Astrocyte (in vitro differentiated cells and primary cell): ENCODE measurements at regions not wholly inside any gene's neighbourhood (a gene's known extent, or its start where the extent isn't known, plus 50 kb on each side); places are given as distances from the start of the nearest gene placed in this dataset.
A peak's percentile ranks its signal among the peaks of the same experiment; 100 is the strongest.

Source experiments
- DNase-seq: peaks from one replicate; pipeline ENCODE4 v3.0.0-alpha.2; 2010; ENCODE audit warnings: low read depth
- FAIRE-seq: peaks from 2 replicates; lab custom pipeline; 2011; peaks lifted over from hg19 to GRCh38; lab: Jason Lieb, UNC
- H2AFZ ChIP-seq: 2 replicates; pipeline ENCODE4 v1.6.0; 2012; ENCODE audit warnings: low read depth, low read length, inconsistent platforms
- H3K27ac ChIP-seq: 2 replicates; pipeline ENCODE4 v1.5.1; 2011; ENCODE audit warnings: low read depth, low read length, inconsistent platforms
- H3K27me3 ChIP-seq: 2 replicates; pipeline ENCODE4 v1.6.0; 2011; ENCODE audit warnings: low read length, inconsistent platforms; ENCODE audit not compliant: insufficient read depth
- H3K36me3 ChIP-seq: 2 replicates; pipeline ENCODE4 v1.5.1; 2011; ENCODE audit warnings: low read length, inconsistent platforms; ENCODE audit not compliant: insufficient read depth
- H3K4me1 ChIP-seq: 2 replicates; pipeline ENCODE4 v1.5.1; 2011; ENCODE audit warnings: low read length, inconsistent platforms; ENCODE audit not compliant: insufficient read depth
- H3K4me2 ChIP-seq: 2 replicates; pipeline ENCODE4 v1.6.0; 2012; ENCODE audit warnings: low read length, inconsistent platforms
- H3K4me3 ChIP-seq: 2 replicates; pipeline ENCODE4 v1.5.1; 2011; ENCODE audit warnings: low read depth, mild to moderate bottlenecking, low read length, inconsistent platforms; ENCODE audit not compliant: insufficient read depth
- H3K79me2 ChIP-seq: 2 replicates; pipeline ENCODE4 v1.6.0; 2012; ENCODE audit warnings: mild to moderate bottlenecking, low read length, inconsistent platforms; ENCODE audit not compliant: insufficient read depth
- H3K9ac ChIP-seq: 2 replicates; pipeline ENCODE4 v1.6.0; 2012; ENCODE audit warnings: mild to moderate bottlenecking, low read length, inconsistent platforms
- H3K9me3 ChIP-seq: 2 replicates; pipeline ENCODE4 v1.5.1; 2012; ENCODE audit warnings: low read depth, mild to moderate bottlenecking, low read length, inconsistent platforms; ENCODE audit not compliant: insufficient read depth
- H4K20me1 ChIP-seq: 2 replicates; pipeline ENCODE4 v1.6.0; 2012; ENCODE audit warnings: low read length, inconsistent platforms; ENCODE audit not compliant: insufficient read depth
- H3K27ac Mint-ChIP-seq: one replicate; pipeline ENCODE4 v1.8.0; 2021; ENCODE audit warnings: mild to moderate bottlenecking, mixed read lengths; ENCODE audit not compliant: unreplicated experiment
- H3K27me3 Mint-ChIP-seq: one replicate; pipeline ENCODE4 v1.8.0; 2021; ENCODE audit warnings: low read depth, mixed read lengths; ENCODE audit not compliant: unreplicated experiment
- H3K36me3 Mint-ChIP-seq: one replicate; pipeline ENCODE4 v1.8.0; 2021; ENCODE audit warnings: low read depth, mixed read lengths; ENCODE audit not compliant: unreplicated experiment
- H3K4me1 Mint-ChIP-seq: one replicate; pipeline ENCODE4 v1.8.0; 2021; ENCODE audit warnings: low read depth, mixed read lengths; ENCODE audit not compliant: unreplicated experiment
- H3K4me3 Mint-ChIP-seq: one replicate; pipeline ENCODE4 v1.8.0; 2021; ENCODE audit warnings: mild to moderate bottlenecking, moderate library complexity, mixed read lengths; ENCODE audit not compliant: unreplicated experiment
- H3K9me3 Mint-ChIP-seq: one replicate; pipeline ENCODE4 v1.8.0; 2021; ENCODE audit warnings: mild to moderate bottlenecking, mixed read lengths; ENCODE audit not compliant: unreplicated experiment
- EZH2 ChIP-seq: IDR thresholded peaks from 2 replicates; pipeline ENCODE4 v1.6.1; 2012; ENCODE audit warnings: mild to moderate bottlenecking, low read length, inconsistent platforms; ENCODE audit not compliant: insufficient read depth
- TF ChIP-seq, protein P1 (sequence below): IDR thresholded peaks from 2 replicates; pipeline ENCODE4 v1.5.1; 2011; ENCODE audit warnings: low read depth, mild to moderate bottlenecking, inconsistent platforms, low read length, moderate library complexity; ENCODE audit not compliant: insufficient read depth

DNA sequence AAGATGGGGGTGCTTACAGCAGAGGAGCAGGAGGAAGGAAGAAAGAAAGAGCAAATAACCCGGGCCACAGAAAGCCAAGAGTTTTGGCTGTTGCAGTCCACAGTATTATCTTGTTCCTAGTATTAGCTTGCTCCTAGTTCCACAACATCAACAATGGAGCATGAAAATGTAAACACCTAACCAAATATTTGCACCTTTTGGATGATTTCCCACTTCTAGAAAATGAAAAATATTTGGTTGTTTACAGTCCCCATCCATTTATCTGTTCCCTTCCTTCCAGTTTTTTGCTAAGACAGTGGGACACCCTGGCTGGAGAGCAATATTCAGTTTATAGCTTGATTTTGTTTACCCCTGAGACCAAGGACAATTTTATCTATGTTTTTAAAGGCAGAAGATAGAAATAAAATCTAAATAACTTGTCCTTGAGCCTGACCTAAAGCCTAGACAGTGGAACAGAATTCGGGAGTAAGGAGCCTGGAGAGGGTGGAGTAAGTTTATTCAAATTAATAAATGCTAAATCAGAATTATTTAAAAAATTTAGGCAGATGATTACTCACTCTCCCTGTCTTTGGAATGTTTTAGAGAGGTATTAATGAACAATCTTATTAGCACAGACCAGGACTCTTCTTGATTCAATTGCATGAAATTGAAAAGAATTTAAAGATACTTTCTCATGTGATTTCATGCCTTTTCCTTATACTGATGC, 51.6 kb downstream of the RESF1 start:
- H3K27me3 Mint-ChIP-seq, result no peaks in the 10 kb centered on the region
- Histone ChIP-seq H4K20me1 (no peaks in the 10 kb centered on the region), H3K4me3 (no peak overlapping the region), H3K9ac (no peak overlapping the region), H3K27ac (no peak overlapping the region), H3K27me3 (no peaks in the 10 kb centered on the region), H3K4me1 (no peaks in the 10 kb centered on the region), H3K4me2 (no peak overlapping the region), H3K9me3 (no peaks in the 10 kb centered on the region), H3K36me3 (no peaks in the 10 kb centered on the region), H3K79me2 (no peaks in the 10 kb centered on the region), H2AFZ (no peak overlapping the region)
- FAIRE-seq, result no peak
- TF ChIP-seq EZH2, result no peak
- DNase-seq, result no peak
- no peaks in the 10 kb centered on the region for H3K36me3 Mint-ChIP-seq
- no peak overlapping the region for H3K27ac Mint-ChIP-seq
- H3K4me3 Mint-ChIP-seq, result no peak overlapping the region
- H3K4me1 Mint-ChIP-seq, result no peaks in the 10 kb centered on the region
- H3K9me3 Mint-ChIP-seq, result no peaks in the 10 kb centered on the region

- H3K4me3 Mint-ChIP-seq, result no peak overlapping the region
- H3K27me3 Mint-ChIP-seq, result no peaks in the 10 kb centered on the region
- H3K9me3 ChIP-seq, result no peaks in the 10 kb centered on the region
- no peaks in the 10 kb centered on the region for H3K9me3 Mint-ChIP-seq
- H3K79me2 ChIP-seq, result no peaks in the 10 kb centered on the region
- H3K9ac ChIP-seq, result no peak overlapping the region
- no peak overlapping the region for H3K4me3 ChIP-seq
- TF ChIP-seq, protein P1, sequence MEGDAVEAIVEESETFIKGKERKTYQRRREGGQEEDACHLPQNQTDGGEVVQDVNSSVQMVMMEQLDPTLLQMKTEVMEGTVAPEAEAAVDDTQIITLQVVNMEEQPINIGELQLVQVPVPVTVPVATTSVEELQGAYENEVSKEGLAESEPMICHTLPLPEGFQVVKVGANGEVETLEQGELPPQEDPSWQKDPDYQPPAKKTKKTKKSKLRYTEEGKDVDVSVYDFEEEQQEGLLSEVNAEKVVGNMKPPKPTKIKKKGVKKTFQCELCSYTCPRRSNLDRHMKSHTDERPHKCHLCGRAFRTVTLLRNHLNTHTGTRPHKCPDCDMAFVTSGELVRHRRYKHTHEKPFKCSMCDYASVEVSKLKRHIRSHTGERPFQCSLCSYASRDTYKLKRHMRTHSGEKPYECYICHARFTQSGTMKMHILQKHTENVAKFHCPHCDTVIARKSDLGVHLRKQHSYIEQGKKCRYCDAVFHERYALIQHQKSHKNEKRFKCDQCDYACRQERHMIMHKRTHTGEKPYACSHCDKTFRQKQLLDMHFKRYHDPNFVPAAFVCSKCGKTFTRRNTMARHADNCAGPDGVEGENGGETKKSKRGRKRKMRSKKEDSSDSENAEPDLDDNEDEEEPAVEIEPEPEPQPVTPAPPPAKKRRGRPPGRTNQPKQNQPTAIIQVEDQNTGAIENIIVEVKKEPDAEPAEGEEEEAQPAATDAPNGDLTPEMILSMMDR, result no peak
- TF ChIP-seq EZH2, result no peak
- no peaks in the 10 kb centered on the region for H3K4me1 ChIP-seq
- H3K36me3 Mint-ChIP-seq, result no peaks in the 10 kb centered on the region
- no peaks in the 10 kb centered on the region for H3K4me1 Mint-ChIP-seq
- no peak overlapping the region for H3K27ac ChIP-seq
- no peaks in the 10 kb centered on the region for H4K20me1 ChIP-seq
- H3K27ac Mint-ChIP-seq, result peak overlapping the region; percentile 49
- DNase-seq (no peak), FAIRE-seq (no peak)
- H3K36me3 ChIP-seq, result no peaks in the 10 kb centered on the region
- H3K4me2 ChIP-seq, result no peak overlapping the region
- H2AFZ ChIP-seq, result no peak overlapping the region
- H3K27me3 ChIP-seq, result no peaks in the 10 kb centered on the region
These were observed 53.1 kb downstream of the RESF1 start for GRCh38 chr12:32012249-32012785.

DNA sequence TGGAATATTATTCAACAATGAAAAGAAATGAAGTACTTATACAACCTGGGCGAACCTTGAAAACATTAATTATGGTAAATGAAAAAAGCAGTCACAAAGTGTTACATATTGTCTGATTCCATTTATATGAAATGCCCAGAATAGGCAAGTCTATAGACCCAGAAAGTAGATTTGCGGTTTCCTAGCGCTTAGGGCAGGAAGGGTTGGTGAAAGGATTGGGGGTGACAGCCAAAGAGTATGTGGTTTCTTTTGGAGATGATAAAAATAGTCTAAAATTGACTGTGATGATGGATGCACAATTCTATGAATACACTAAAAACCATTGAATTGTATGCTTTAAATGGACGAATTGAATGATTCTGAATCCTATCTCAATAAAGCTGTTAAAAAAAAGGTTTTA, 55.8 kb downstream of the RESF1 start:
- FAIRE-seq (no peak), DNase-seq (no peak)
- H4K20me1 ChIP-seq, result no peaks in the 10 kb centered on the region
- no peaks in the 10 kb centered on the region for H3K79me2 ChIP-seq
- Mint-ChIP-seq H3K4me3 (no peak overlapping the region), H3K36me3 (no peaks in the 10 kb centered on the region), H3K27ac (no peak overlapping the region), H3K27me3 (no peaks in the 10 kb centered on the region), H3K9me3 (no peaks in the 10 kb centered on the region), H3K4me1 (no peaks in the 10 kb centered on the region)
- H3K27ac ChIP-seq, result no peak overlapping the region
- H3K9me3 ChIP-seq, result no peaks in the 10 kb centered on the region
- H3K36me3 ChIP-seq, result no peaks in the 10 kb centered on the region
- H3K27me3 ChIP-seq, result no peaks in the 10 kb centered on the region
- H3K4me2 ChIP-seq, result no peak overlapping the region
- TF ChIP-seq, protein P1, result no peak
- TF ChIP-seq EZH2, result no peak
- no peak overlapping the region for H3K4me3 ChIP-seq
- no peak overlapping the region for H2AFZ ChIP-seq
- H3K9ac ChIP-seq, result no peak overlapping the region
- no peaks in the 10 kb centered on the region for H3K4me1 ChIP-seq
